Gastrocnemius medialis (tissue), 4 donors: ENCODE measurements at regions not wholly inside any gene's neighbourhood (a gene's known extent, or its start where the extent isn't known, plus 50 kb on each side); places are given as distances from the start of the nearest gene placed in this dataset.

Experiments used
- POLR2A ChIP-seq, 2 donors: fragments of 450-650 bp; IDR thresholded peaks; one replicate each; pipeline ENCODE4 v1.6.1; 2017; ENCODE audit warnings: antibody characterized with exemption in 2 of 2, mild to moderate bottlenecking in 2 of 2, moderate library complexity in 2 of 2
- TF ChIP-seq, protein P1 (sequence below), 5 experiments: fragments of 450-650 bp in 3 of 5; fragments of 200-600 bp in 2 of 5; sonication (generic) in 2 of 5; IDR thresholded peaks in 4 of 5; conservative IDR thresholded peaks in 1 of 5; 1 replicate in 4 of 5; 2 replicates in 1 of 5; pipeline ENCODE4 v1.5.1; 2016 to 2019; ENCODE audit warnings: antibody characterized with exemption in 5 of 5, mild to moderate bottlenecking in 3 of 5, moderate library complexity in 3 of 5

GRCh38 chr11:92888696-92889095 is 80.8 kb upstream of the MTNR1B start:
- TF ChIP-seq, protein P1, sequence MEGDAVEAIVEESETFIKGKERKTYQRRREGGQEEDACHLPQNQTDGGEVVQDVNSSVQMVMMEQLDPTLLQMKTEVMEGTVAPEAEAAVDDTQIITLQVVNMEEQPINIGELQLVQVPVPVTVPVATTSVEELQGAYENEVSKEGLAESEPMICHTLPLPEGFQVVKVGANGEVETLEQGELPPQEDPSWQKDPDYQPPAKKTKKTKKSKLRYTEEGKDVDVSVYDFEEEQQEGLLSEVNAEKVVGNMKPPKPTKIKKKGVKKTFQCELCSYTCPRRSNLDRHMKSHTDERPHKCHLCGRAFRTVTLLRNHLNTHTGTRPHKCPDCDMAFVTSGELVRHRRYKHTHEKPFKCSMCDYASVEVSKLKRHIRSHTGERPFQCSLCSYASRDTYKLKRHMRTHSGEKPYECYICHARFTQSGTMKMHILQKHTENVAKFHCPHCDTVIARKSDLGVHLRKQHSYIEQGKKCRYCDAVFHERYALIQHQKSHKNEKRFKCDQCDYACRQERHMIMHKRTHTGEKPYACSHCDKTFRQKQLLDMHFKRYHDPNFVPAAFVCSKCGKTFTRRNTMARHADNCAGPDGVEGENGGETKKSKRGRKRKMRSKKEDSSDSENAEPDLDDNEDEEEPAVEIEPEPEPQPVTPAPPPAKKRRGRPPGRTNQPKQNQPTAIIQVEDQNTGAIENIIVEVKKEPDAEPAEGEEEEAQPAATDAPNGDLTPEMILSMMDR (IDR thresholded peaks at IDR 0.05 in 4 of 5, conservative IDR thresholded peaks at IDR 0.05 in 1 of 5), result no peak
- TF ChIP-seq POLR2A (IDR thresholded peaks at IDR 0.05), result no peak
